ENCODE measurements at regions not wholly inside any gene's neighbourhood (a gene's known extent, or its start where the extent isn't known, plus 50 kb on each side); places are given as distances from the start of the nearest gene placed in this dataset.

- Mint-ChIP-seq H3K4me1 (ENCODE audit: low read depth) (no peaks in the 10 kb centered on the region), H3K9me3 (peaks cover 2% of the 10 kb centered on the region)
These were observed 333.0 kb downstream of the NSUN3 start for GRCh38 chr3:94395851-94396250.

GRCh38 chr3:94398036-94398435 lies 335.2 kb downstream of the NSUN3 start:
- H3K27me3 ChIP-seq (ENCODE audit: control insufficient read depth in 1 of 2, insufficient read depth in 2 of 2, low read length in 2 of 2), result no peaks in the 10 kb centered on the region
- H3K36me3 Mint-ChIP-seq (ENCODE audit: low read depth), result no peaks in the 10 kb centered on the region
- no peaks in the 10 kb centered on the region for H3K4me1 ChIP-seq (ENCODE audit: insufficient read depth, low read length)
- peaks cover 2% of the 10 kb centered on the region for H3K9me3 Mint-ChIP-seq
- no peak overlapping the region for H3K4me3 Mint-ChIP-seq
- DNase-seq (no peak), ATAC-seq (ENCODE audit: poor library complexity) (no peak)
- no peaks in the 10 kb centered on the region for H3K9me3 ChIP-seq (ENCODE audit: control insufficient read depth in 1 of 2, insufficient read depth in 1 of 2, low read length in 2 of 2)
- H3K4me3 ChIP-seq (ENCODE audit: low read length), result no peak overlapping the region
- no peak for TF ChIP-seq CTCF (IDR thresholded peaks at IDR 0.05)
- no peak overlapping the region for H3K27ac ChIP-seq (ENCODE audit: low read depth in 1 of 2, low read length in 2 of 2)
- H3K36me3 ChIP-seq (ENCODE audit: insufficient read depth, low read length), result no peaks in the 10 kb centered on the region
- H3K4me1 Mint-ChIP-seq (ENCODE audit: low read depth), result no peaks in the 10 kb centered on the region
- no peaks in the 10 kb centered on the region for H3K27me3 Mint-ChIP-seq
- H3K27ac Mint-ChIP-seq, result no peak overlapping the region
- ChIA-PET CTCF (no interaction called here), POLR2A (no interaction called here)
- intact Hi-C loops (cut with DNase I, micrococcal nuclease), result no loop called here

More at GRCh38 chr3:94395851-94396250, 333.0 kb downstream of the NSUN3 start:
- intact Hi-C loops (cut with DNase I, micrococcal nuclease), result no loop called here
- DNase-seq (no peak), ATAC-seq (ENCODE audit: poor library complexity) (no peak)
- Histone ChIP-seq H3K4me1 (ENCODE audit: insufficient read depth, low read length) (no peaks in the 10 kb centered on the region), H3K9me3 (ENCODE audit: control insufficient read depth in 1 of 2, insufficient read depth in 1 of 2, low read length in 2 of 2) (no peaks in the 10 kb centered on the region), H3K27me3 (ENCODE audit: control insufficient read depth in 1 of 2, insufficient read depth in 2 of 2, low read length in 2 of 2) (no peaks in the 10 kb centered on the region), H3K36me3 (ENCODE audit: insufficient read depth, low read length) (no peaks in the 10 kb centered on the region), H3K4me3 (ENCODE audit: low read length) (no peak overlapping the region), H3K27ac (ENCODE audit: low read depth in 1 of 2, low read length in 2 of 2) (no peak overlapping the region)
- TF ChIP-seq CTCF (IDR thresholded peaks at IDR 0.05), result no peak
- Mint-ChIP-seq H3K27me3 (no peaks in the 10 kb centered on the region), H3K4me3 (no peak overlapping the region), H3K36me3 (ENCODE audit: low read depth) (no peaks in the 10 kb centered on the region), H3K27ac (no peak overlapping the region)
- POLR2A ChIA-PET, result no interaction called here
- CTCF ChIA-PET, result no interaction called here

- intact Hi-C loops (cut with DNase I, micrococcal nuclease), result no loop called here
- DNase-seq (no peak), ATAC-seq (ENCODE audit: poor library complexity) (no peak)
- TF ChIP-seq CTCF (IDR thresholded peaks at IDR 0.05), result no peak
- ChIA-PET POLR2A (no interaction called here), CTCF (no interaction called here)
- Mint-ChIP-seq H3K4me3 (no peak overlapping the region), H3K27ac (no peak overlapping the region), H3K9me3 (peaks cover 4% of the 10 kb centered on the region), H3K4me1 (ENCODE audit: low read depth) (no peaks in the 10 kb centered on the region), H3K27me3 (no peaks in the 10 kb centered on the region), H3K36me3 (ENCODE audit: low read depth) (no peaks in the 10 kb centered on the region)
- Histone ChIP-seq H3K36me3 (ENCODE audit: insufficient read depth, low read length) (no peaks in the 10 kb centered on the region), H3K9me3 (ENCODE audit: control insufficient read depth in 1 of 2, insufficient read depth in 1 of 2, low read length in 2 of 2) (no peaks in the 10 kb centered on the region), H3K4me3 (ENCODE audit: low read length) (no peak overlapping the region), H3K4me1 (ENCODE audit: insufficient read depth, low read length) (no peaks in the 10 kb centered on the region), H3K27ac (ENCODE audit: low read depth in 1 of 2, low read length in 2 of 2) (no peak overlapping the region), H3K27me3 (ENCODE audit: control insufficient read depth in 1 of 2, insufficient read depth in 2 of 2, low read length in 2 of 2) (no peaks in the 10 kb centered on the region)
These were observed 338.6 kb downstream of the NSUN3 start for GRCh38 chr3:94401466-94401865.
